GM19238 (cell line): ENCODE measurements at regions not wholly inside any gene's neighbourhood (a gene's known extent, or its start where the extent isn't known, plus 50 kb on each side); places are given as distances from the start of the nearest gene placed in this dataset.

Experiments used
- DNase-seq: peaks from one replicate; pipeline ENCODE4 v3.0.0; 2011; ENCODE audit warnings: low spot score; ENCODE audit not compliant: insufficient read length

DNA sequence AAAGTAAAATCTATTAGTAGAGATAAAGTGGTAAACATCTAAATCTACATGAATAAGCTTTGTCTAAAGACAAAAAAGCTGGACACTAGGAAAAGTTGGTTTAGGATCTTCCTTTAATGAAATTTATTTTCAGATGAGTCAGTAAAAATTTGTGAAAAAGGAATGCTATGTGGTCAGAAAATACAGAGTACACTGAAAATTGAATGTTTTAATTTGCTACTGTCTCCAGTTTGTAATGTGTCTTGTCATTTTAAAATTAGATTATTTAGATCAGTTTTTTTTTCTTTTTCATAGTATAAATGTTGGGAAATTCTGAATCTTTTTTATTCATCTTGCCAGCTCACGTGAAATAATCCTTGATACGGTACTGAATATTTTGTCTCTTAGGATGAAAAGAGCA is 56.9 kb downstream of the SLITRK6 start:
- no peak for DNase-seq

GRCh38 chr13:85741017-85741416 is 58.2 kb downstream of the SLITRK6 start:
- DNase-seq: no peak

GRCh38 chr13:85738696-85739320 is 60.4 kb downstream of the SLITRK6 start:
- no peak for DNase-seq

DNA sequence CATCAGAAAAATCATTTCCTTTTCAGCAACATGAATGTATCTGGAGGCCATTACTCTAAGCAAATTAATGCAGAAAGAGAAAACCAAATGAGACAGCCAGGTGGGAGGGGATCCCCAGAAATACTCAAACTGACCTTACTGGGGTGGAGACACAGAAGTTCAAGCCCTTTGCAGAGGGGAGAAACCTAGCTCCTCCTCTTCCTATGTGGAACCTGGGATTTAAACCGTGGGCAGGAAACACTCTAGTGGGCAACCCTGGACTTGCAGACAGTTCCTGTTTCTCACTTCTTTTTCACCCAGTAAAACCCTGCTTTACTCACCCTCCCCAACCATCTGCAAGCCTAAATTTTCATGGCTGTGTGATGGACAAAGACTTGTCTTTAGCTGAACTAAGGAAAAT is 61.3 kb downstream of the SLITRK6 start:
- no peak for DNase-seq

GRCh38 chr13:85729296-85729695 is 69.9 kb downstream of the SLITRK6 start:
- no peak for DNase-seq

- no peak for DNase-seq
Measured at GRCh38 chr13:85728811-85729210, 70.4 kb downstream of the SLITRK6 start.

DNA sequence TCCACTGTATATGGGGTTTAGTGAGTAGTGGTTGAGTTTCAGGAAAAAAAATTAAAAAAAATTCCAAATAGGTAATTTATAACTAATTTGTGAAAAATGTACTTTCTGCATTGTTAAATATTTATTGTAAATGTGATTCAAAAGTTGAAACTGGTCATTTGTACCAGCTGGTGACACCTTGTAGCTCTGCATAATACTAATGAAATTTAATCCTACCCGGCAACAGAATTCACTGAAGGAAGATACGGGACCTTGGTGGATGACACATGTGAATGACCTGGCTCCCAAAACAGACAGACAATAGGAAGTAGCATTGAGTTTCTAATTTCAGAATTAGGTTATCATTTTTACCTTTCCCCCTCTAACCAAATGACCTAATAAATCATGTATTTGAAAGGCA is 73.8 kb downstream of the SLITRK6 start:
- no peak for DNase-seq

- no peak for DNase-seq
Measured at GRCh38 chr13:85724546-85725432, 74.4 kb downstream of the SLITRK6 start.

DNA sequence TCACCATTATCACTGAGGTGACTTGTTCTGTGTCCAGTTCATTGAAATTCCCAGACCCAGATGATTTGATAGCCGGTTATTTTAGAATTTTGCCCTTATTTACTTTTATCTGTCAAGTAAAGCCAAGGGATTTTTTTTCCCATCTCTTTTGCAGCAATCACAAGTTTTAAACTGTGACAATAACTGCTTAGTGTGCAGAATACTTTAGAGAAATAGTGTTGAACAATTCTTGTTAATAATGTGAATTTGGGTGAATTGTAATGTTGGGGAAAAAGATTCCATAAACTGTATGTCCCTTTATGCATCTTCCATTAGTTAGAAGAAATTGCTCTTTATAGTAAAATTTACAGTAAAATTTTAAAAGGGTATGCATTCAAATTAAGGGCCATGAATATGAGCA is 79.5 kb downstream of the SLITRK6 start:
- no peak for DNase-seq

DNA sequence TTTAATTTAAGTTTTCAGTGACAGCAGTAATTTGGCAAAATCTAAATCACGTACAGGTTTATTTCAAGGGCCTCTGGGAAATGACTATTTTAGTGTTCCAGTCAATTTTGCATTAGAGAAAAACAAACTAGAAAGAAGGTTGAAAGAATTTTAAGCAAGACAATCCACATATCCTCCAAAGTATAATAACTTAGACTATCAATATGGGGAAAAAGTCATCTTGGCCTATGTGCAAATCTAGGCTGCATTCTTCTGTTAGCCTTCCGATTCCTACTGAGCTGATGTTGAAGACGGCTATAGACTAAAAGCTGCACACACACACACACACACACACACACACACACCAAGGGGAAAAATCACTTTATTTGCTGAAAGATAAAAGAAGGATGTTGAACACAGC is 81.3 kb downstream of the SLITRK6 start:
- no peak for DNase-seq

GRCh38 chr13:85710545-85710944 is 88.7 kb downstream of the SLITRK6 start:
- no peak for DNase-seq

DNA sequence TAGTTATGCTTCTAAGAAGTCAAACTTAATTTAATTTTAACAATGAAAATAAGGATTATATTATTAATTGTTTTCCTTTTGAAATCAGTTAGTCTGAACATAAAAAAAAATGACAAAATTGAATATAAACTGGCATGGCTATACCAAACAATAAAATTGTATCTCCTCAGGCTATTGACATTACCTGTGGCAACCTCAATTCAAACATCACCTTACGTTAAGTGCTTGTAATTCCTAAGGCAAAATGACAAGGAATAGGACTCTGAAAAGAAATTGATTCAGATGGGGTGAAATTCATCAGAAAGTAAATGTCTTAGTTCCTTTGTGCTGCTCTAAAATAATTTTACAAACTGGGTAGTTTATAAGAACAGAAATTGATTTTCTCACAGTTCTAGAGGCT is 89.5 kb downstream of the SLITRK6 start:
- no peak for DNase-seq

DNA sequence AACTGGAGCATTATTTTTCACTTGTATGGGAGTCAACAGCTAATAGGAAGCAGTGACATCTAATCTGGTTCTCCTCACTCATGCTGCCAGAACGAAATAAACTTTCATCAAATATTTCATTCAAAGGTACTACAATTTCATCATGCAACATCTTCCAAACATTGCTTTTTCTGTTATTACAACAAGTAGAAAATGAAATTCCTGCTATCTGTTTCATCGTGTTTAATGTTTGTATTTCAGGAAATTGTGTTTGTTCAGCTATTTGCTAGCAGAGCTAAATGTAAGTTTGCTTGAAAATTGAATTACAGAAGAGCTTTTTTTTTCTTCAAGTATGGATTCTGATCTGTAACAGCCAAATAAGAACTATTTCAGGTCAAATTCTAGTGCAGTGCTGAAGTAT is 90.1 kb downstream of the SLITRK6 start:
- DNase-seq: no peak

GRCh38 chr13:85700906-85701305 is 98.3 kb downstream of the SLITRK6 start:
- no peak for DNase-seq

GRCh38 chr13:85698256-85698655 is 101.0 kb downstream of the SLITRK6 start:
- DNase-seq: no peak

- no peak for DNase-seq
Measured at GRCh38 chr13:85694992-85695391, 104.2 kb downstream of the SLITRK6 start.

DNA sequence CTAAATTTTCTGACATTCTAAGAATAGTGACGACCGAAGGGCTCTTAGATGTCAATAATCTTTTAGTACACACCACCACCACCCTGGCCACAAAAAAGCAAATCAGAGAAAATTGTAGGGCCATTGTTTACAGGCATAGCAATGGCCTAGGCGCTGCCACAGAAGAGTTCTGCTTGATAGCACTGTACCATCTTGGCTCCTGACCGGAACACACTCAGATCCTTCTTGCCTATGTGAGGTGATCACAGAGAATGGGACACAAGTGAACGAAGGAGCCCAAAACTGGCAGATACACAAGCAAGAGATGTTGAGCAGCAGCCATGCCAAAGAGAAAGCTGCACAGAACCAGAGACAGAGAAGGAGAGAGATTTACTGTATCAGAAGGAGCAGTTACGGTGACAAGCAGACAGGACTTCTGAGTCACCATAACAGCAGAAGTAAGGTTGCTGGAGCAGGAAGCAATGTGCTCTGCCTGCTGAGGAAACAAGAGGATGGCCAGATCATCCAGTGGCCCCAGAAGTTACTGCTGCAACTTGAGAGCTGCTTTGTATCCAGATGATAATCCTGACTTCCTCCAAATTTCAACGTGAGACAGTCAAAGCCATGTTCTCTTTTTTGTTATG is 105.2 kb downstream of the SLITRK6 start:
- no peak for DNase-seq

DNA sequence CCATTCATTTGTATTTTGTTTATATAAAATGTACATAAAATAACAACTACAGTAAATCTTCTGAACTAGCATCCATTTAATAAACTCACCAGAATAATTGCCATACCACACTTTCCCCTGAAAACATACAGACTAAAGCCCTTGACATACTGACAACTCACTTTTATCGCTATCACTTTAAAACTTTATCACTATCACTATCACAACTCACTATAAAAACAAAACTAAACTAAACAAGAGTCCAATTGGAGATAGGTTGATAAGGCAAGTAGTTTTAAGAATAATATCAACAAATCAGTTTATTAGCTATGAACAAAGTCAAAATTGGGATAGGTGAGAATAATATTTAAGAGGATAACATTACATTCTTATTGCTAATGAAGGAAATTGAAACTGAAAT is 108.9 kb downstream of the SLITRK6 start:
- DNase-seq: no peak

DNA sequence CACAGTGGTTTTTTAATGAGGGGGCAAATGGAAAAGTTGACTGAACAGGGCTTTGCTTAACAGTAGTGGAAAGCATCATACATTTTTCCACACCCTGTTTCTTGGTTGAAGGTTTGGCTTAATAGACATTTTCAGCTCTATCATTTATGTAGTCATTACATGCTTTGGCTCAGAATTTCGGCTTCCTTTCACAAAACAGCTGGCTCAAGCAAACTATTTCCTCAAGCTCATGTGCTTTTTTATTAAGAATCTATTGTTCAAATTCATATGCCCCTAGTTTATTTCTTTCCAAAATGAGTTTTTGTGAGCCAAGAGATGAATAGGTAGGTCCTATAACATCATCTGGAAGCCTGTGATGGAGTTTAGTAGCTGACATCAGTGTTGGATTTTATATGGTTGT is 113.8 kb downstream of the SLITRK6 start:
- DNase-seq: no peak

- DNase-seq: no peak
Measured at GRCh38 chr13:85675151-85675907, 123.9 kb downstream of the SLITRK6 start.

DNA sequence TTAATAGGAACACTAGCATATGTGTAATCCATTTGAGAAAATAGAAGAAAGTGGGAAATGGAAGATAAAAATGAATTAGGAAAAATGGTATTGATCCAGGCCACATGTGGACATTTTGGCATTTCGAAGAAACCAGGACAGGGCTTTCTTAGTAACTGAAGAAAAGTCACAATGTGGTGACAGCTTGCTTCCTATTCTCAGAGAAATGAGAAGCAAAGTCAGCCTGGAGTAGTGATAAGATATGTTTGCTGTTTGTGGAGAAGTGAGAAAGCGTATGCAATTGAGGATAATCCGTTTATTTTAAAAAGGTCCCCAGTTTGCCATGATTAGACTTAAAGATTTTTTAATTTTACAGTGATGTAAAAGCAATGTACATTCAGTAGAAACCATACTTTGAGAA is 127.9 kb downstream of the SLITRK6 start:
- no peak for DNase-seq

DNA sequence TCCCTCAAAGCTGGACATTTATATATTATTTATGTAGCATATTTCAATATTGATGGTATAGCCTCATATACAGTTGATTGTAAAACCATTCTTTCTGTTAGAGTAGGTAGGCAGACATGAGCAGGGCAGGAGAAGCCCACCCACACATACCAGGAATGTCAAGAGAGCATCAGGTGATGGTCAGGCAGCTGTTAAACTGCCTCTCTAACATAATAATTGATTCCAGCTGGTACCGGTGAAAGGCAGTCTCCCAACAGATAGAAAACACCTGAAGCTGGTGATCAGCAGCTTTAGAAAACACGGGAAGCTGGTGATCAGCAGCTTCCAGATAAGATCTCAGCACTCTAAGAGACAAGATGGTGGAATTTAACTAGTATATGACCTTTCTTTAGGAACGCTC is 132.9 kb downstream of the SLITRK6 start:
- DNase-seq: no peak
